GM12873 (cell line): ENCODE measurements at regions not wholly inside any gene's neighbourhood (a gene's known extent, or its start where the extent isn't known, plus 50 kb on each side); places are given as distances from the start of the nearest gene placed in this dataset.

Experiments
- TF ChIP-seq, protein P1 (sequence below): IDR thresholded peaks from 2 replicates; pipeline ENCODE4 v1.5.1; 2012; ENCODE audit warnings: low read depth, mild to moderate bottlenecking, moderate library complexity, low read length, control low read depth; ENCODE audit not compliant: insufficient read depth; ENCODE audit errors: missing control alignments

DNA sequence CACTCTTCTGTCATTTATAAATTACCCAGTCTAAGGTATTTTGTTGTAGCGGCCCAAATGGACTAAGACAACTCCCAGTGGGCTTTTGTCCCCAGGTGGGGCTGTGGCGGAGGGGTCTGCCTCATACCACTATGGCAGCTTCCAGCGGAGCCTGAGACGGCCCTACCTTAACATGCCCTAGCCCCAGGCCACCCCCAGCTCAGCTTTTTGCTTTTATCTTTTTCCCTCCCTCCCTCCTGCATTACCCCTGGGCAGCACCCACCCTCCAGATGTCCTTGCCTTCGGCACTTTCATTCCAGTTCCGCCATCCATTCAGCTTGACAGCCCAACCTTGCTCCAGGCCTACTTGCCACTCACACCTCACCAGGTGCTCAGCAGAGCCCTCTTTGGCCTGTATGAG is 307.3 kb downstream of the PTPRU start:
- TF ChIP-seq, protein P1, sequence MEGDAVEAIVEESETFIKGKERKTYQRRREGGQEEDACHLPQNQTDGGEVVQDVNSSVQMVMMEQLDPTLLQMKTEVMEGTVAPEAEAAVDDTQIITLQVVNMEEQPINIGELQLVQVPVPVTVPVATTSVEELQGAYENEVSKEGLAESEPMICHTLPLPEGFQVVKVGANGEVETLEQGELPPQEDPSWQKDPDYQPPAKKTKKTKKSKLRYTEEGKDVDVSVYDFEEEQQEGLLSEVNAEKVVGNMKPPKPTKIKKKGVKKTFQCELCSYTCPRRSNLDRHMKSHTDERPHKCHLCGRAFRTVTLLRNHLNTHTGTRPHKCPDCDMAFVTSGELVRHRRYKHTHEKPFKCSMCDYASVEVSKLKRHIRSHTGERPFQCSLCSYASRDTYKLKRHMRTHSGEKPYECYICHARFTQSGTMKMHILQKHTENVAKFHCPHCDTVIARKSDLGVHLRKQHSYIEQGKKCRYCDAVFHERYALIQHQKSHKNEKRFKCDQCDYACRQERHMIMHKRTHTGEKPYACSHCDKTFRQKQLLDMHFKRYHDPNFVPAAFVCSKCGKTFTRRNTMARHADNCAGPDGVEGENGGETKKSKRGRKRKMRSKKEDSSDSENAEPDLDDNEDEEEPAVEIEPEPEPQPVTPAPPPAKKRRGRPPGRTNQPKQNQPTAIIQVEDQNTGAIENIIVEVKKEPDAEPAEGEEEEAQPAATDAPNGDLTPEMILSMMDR, result no peak

DNA sequence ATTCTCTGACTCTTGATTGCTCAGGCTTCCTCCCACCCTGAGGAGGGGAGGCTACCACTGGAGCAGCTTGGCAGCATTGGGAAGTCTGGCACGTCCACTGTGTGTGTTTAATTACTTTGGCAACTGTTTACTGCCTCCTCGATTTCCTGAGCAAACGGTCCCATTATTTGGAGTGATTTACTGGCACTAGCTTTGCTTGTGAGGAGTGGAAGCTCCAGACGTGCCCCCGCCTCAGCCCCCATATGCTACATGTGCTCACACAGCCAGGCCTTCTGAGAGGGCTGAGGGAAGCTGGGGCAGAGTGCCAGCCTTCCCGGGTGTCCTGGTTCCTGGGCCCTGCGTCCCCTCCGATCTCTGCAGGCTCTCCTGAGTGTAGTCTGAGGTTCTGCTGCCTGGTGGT is 306.2 kb downstream of the PTPRU start:
- TF ChIP-seq, protein P1, result no peak

DNA sequence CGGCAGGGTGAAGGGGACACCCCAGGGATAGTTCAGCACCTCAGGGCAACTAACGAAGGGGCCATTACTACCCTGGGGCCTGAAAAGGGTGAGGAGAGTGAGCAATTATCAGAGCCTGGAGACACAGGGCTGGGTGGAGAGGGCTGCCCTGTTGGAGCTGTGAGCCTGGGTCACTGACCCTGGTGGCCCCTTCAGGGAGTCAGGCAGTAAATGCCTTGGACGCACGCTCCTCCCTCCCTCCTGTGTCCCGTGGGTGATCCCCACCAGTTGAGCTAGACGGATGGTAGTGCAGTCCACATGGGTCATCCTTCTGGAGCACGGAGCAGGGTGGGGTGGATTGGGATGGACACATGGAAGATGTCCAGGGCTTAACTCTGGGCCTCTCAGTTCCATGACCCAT is 305.3 kb downstream of the PTPRU start:
- TF ChIP-seq, protein P1, result no peak

- TF ChIP-seq, protein P1, result no peak
Measured at GRCh38 chr1:29540801-29541357, 304.6 kb downstream of the PTPRU start.

GRCh38 chr1:29539971-29540370 is 303.6 kb downstream of the PTPRU start:
- TF ChIP-seq, protein P1, result no peak

GRCh38 chr1:29538586-29538985 is 302.3 kb downstream of the PTPRU start:
- TF ChIP-seq, protein P1, result no peak

DNA sequence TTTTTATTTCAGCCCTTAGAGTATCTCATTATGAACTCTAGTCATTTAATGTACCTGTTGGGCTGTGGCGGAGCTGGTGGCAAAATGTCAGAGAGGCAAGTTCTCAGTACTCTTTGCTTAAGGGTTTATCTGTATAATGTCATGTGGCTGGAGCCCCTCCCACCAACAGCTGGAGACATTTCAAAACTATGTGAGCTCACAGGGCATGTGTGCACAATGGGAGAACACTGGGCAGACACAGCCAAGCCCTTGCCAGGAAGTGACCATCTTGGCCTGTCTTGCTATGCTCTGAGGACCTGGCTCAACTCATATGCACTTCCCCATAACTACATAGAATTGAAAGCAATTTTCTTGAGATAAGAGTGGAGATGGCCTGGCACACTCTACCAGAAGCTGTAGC is 296.4 kb downstream of the PTPRU start:
- TF ChIP-seq, protein P1, result no peak
